Fibroblast of lung (primary cell): ENCODE measurements at regions not wholly inside any gene's neighbourhood (a gene's known extent, or its start where the extent isn't known, plus 50 kb on each side); places are given as distances from the start of the nearest gene placed in this dataset.

ENCODE experiments used
- DNase-seq, 2 donors: peaks; one replicate each; pipeline versions ENCODE4 v3.0.0 to v3.0.0-alpha.2; 2010; ENCODE audit warnings: low read depth in 2 of 2
- H2AFZ ChIP-seq: 2 replicates; pipeline ENCODE4 v1.5.1; 2012; ENCODE audit warnings: low read length, control low read depth, inconsistent platforms
- H3K27ac ChIP-seq: 2 replicates; pipeline ENCODE4 v1.5.1; 2011; ENCODE audit warnings: low read length, control low read depth; ENCODE audit not compliant: insufficient read depth
- H3K27me3 ChIP-seq: 2 replicates; pipeline ENCODE4 v1.5.1; 2011; ENCODE audit warnings: mild to moderate bottlenecking, low read length; ENCODE audit not compliant: control insufficient read depth, insufficient read depth
- H3K36me3 ChIP-seq: 2 replicates; pipeline ENCODE4 v1.5.1; 2011; ENCODE audit warnings: low read length; ENCODE audit not compliant: control insufficient read depth, insufficient read depth
- H3K4me1 ChIP-seq: 2 replicates; pipeline ENCODE4 v1.5.1; 2011; ENCODE audit warnings: low read length; ENCODE audit not compliant: control insufficient read depth, insufficient read depth; ENCODE audit errors: extremely low read depth
- H3K4me2 ChIP-seq: 2 replicates; pipeline ENCODE4 v1.5.1; 2011; ENCODE audit warnings: low read length, control low read depth; ENCODE audit not compliant: insufficient read depth; ENCODE audit errors: extremely low read depth
- H3K4me3 ChIP-seq, 4 experiments: fragments of 200-600 bp in 1 of 4; sonication (generic) in 1 of 4; replicated peaks in 1 of 4; 2 replicates each; pipeline ENCODE4 v1.5.1; 2011 to 2016; ENCODE audit warnings: low read length in 4 of 4, low read depth in 3 of 4, mild to moderate bottlenecking in 3 of 4, control low read depth in 2 of 4, inconsistent platforms in 1 of 4, mixed read lengths in 1 of 4; ENCODE audit not compliant: insufficient read depth in 1 of 4; ENCODE audit errors: control extremely low read depth in 1 of 4
- H3K79me2 ChIP-seq: 2 replicates; pipeline ENCODE4 v1.5.1; 2012; ENCODE audit warnings: mild to moderate bottlenecking, low read length, inconsistent platforms; ENCODE audit not compliant: control insufficient read depth, insufficient read depth
- H3K9ac ChIP-seq: 2 replicates; pipeline ENCODE4 v1.5.1; 2011; ENCODE audit warnings: mild to moderate bottlenecking, low read length, control low read depth; ENCODE audit not compliant: insufficient read depth
- H3K9me3 ChIP-seq: 2 replicates; pipeline ENCODE4 v1.5.1; 2012; ENCODE audit warnings: low read depth, low read length; ENCODE audit not compliant: control insufficient read depth, insufficient read depth
- H4K20me1 ChIP-seq: 2 replicates; pipeline ENCODE4 v1.5.1; 2011; ENCODE audit warnings: low read length; ENCODE audit not compliant: control insufficient read depth, insufficient read depth; ENCODE audit errors: extremely low read depth
- EZH2 ChIP-seq: IDR thresholded peaks from 2 replicates; pipeline ENCODE4 v1.5.1; 2012; ENCODE audit warnings: low read length, control low read depth, mild to moderate bottlenecking; ENCODE audit errors: missing control alignments
- TF ChIP-seq, protein P1 (sequence below), 2 donors: IDR thresholded peaks in 1 of 2; conservative IDR thresholded peaks in 1 of 2; 1 replicate in 1 of 2; 2 replicates in 1 of 2; pipeline ENCODE4 v1.5.1; 2011 to 2012; ENCODE audit warnings: low read length in 2 of 2, control low read depth in 1 of 2, inconsistent platforms in 1 of 2, low read depth in 1 of 2, mild to moderate bottlenecking in 1 of 2

DNA sequence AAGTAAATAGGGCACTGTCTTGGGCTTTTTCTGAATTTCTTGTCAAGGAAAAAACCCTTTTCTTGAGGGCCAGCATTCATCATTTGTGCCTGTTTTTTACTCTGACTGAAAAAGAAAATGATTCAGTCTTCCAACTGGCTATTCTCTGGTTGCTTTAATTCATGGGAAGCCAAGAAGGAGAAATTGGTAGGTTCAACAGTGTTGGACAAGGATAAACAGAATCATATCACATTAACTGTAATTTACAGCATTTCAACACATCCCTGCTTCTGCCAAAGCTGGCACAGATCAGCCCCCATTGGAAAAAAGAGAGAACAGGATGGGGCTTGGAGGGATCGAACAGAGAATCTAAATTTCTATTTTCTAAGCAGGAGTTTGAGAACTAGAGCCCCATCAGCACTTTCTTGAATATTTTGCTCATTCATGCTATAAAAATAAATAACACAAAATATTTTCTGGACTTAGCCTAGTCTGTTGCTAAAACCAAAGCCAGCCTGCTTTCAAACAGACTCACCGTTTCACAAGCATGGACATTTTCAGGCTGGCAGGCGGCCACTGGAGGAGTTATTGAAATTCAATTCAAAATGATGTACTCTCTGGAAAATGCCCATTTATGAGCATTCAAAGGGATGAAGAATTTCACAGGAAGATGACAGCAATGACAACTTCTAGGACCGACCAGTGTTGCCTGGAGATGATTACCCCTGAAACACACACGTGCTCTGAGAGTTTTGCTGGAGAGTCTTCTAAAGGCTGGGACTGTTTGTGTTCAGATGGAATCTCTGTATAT lies 181.2 kb downstream of the WNT5A start:
- H3K4me2 ChIP-seq, result no peak overlapping the region
- no peak overlapping the region for H3K9ac ChIP-seq
- H3K36me3 ChIP-seq, result no peaks in the 10 kb centered on the region
- H3K4me3 ChIP-seq, result no peak overlapping the region
- no peak overlapping the region for H2AFZ ChIP-seq
- no peak for TF ChIP-seq EZH2
- TF ChIP-seq, protein P1, sequence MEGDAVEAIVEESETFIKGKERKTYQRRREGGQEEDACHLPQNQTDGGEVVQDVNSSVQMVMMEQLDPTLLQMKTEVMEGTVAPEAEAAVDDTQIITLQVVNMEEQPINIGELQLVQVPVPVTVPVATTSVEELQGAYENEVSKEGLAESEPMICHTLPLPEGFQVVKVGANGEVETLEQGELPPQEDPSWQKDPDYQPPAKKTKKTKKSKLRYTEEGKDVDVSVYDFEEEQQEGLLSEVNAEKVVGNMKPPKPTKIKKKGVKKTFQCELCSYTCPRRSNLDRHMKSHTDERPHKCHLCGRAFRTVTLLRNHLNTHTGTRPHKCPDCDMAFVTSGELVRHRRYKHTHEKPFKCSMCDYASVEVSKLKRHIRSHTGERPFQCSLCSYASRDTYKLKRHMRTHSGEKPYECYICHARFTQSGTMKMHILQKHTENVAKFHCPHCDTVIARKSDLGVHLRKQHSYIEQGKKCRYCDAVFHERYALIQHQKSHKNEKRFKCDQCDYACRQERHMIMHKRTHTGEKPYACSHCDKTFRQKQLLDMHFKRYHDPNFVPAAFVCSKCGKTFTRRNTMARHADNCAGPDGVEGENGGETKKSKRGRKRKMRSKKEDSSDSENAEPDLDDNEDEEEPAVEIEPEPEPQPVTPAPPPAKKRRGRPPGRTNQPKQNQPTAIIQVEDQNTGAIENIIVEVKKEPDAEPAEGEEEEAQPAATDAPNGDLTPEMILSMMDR (conservative IDR thresholded peaks at IDR 0.05 in 1 of 2, IDR thresholded peaks at IDR 0.05 in 1 of 2; ENCODE audit: low read depth in 1 of 2, low read length in 2 of 2), result no peak
- H4K20me1 ChIP-seq, result no peaks in the 10 kb centered on the region
- H3K9me3 ChIP-seq, result no peaks in the 10 kb centered on the region
- no peaks in the 10 kb centered on the region for H3K4me1 ChIP-seq
- no peaks in the 10 kb centered on the region for H3K27me3 ChIP-seq
- no peak overlapping the region for H3K27ac ChIP-seq
- DNase-seq, result peak; percentile 15 to 16
- H3K79me2 ChIP-seq, result no peaks in the 10 kb centered on the region

GRCh38 chr3:55300701-55301100 lies 186.4 kb downstream of the WNT5A start:
- Histone ChIP-seq H3K9ac (no peak overlapping the region), H3K36me3 (no peaks in the 10 kb centered on the region)

GRCh38 chr3:55297706-55298105 lies 189.4 kb downstream of the WNT5A start:
- H3K27me3 ChIP-seq, result no peaks in the 10 kb centered on the region
- H3K4me3 ChIP-seq, result no peak overlapping the region
- no peak for TF ChIP-seq EZH2
- TF ChIP-seq, protein P1 (conservative IDR thresholded peaks at IDR 0.05 in 1 of 2, IDR thresholded peaks at IDR 0.05 in 1 of 2; ENCODE audit: low read depth in 1 of 2, low read length in 2 of 2), result no peak
- H3K9me3 ChIP-seq, result no peaks in the 10 kb centered on the region
- no peak overlapping the region for H3K4me2 ChIP-seq
- no peak overlapping the region for H3K27ac ChIP-seq
- no peak overlapping the region for H3K9ac ChIP-seq
- no peaks in the 10 kb centered on the region for H3K4me1 ChIP-seq
- no peak overlapping the region for H2AFZ ChIP-seq
- H4K20me1 ChIP-seq, result no peaks in the 10 kb centered on the region
- no peak for DNase-seq
- no peaks in the 10 kb centered on the region for H3K36me3 ChIP-seq
- no peaks in the 10 kb centered on the region for H3K79me2 ChIP-seq

More at GRCh38 chr3:55300701-55301100, 186.4 kb downstream of the WNT5A start:
- Histone ChIP-seq H3K27ac (no peak overlapping the region), H3K9me3 (no peaks in the 10 kb centered on the region), H2AFZ (no peak overlapping the region), H3K4me3 (no peak overlapping the region), H3K79me2 (no peaks in the 10 kb centered on the region), H3K27me3 (no peaks in the 10 kb centered on the region), H4K20me1 (no peaks in the 10 kb centered on the region), H3K4me2 (no peak overlapping the region), H3K4me1 (no peaks in the 10 kb centered on the region)
- TF ChIP-seq, protein P1 (conservative IDR thresholded peaks at IDR 0.05 in 1 of 2, IDR thresholded peaks at IDR 0.05 in 1 of 2; ENCODE audit: low read depth in 1 of 2, low read length in 2 of 2), result no peak
- TF ChIP-seq EZH2, result no peak
- no peak for DNase-seq
